Epithelial cell of prostate (primary cell): ENCODE measurements at regions not wholly inside any gene's neighbourhood (a gene's known extent, or its start where the extent isn't known, plus 50 kb on each side); places are given as distances from the start of the nearest gene placed in this dataset.

Source experiments
- DNase-seq: peaks from one replicate; pipeline ENCODE4 v3.0.0-alpha.2; 2011; ENCODE audit warnings: low read depth, low spot score
- H3K27ac ChIP-seq: fragments of 450-650 bp; 2 replicates; pipeline ENCODE4 v1.5.1; 2017; ENCODE audit warnings: mild to moderate bottlenecking

DNA sequence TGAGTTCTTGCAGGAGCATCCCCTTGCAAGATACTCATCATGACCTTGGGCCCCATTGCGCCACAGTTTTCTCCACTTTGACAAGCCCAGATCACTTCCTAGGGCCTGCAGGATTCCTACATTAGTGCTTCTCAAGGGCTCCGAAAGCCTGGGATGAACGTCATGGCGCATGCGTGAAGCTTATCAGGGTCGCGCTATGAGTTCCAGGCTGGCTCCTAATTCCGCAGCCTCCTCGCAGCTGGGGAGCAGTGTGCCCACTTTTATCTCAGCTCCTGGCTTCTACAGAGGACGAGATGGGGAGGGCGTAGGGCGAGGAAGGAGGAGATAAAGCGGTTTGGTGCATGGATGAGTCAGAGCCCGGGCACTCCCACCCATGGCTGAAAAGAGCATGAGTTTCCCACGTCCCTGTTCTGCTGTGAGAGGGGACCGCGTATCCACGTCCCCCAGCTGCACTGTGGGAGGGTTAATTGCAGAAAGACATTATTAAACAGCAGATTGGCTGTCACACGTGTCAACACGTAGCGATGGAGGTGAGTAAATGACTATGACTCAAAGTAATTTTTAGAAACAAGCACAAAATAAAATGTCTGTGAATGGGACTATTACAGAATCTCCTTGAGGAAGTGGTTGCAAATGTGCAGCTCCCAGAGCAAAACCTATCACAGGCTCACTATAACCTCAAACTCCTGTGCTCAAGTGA, 72.9 kb upstream of the DSP start:
- DNase-seq: no peak
- no peak overlapping the region for H3K27ac ChIP-seq

DNA sequence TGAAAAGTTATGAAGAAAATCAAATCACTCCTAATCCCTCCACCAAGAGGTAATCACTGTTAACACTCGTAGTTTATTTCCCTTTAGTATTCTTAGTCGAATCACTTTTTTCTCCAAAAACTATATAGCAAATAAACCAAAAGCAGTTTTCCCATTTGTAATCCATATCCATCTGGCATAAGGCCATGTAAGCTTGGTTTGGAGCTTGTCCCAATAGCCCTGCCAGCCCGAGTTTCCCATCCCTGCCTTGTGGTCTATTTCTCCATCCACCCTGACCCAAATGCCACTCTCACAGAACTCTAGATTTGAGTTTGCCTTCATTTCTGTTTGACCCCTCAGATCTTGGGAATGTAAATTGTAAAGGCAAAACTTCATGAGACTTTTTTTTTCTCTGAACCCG, 71.8 kb upstream of the DSP start:
- no peak overlapping the region for H3K27ac ChIP-seq
- no peak for DNase-seq

DNA sequence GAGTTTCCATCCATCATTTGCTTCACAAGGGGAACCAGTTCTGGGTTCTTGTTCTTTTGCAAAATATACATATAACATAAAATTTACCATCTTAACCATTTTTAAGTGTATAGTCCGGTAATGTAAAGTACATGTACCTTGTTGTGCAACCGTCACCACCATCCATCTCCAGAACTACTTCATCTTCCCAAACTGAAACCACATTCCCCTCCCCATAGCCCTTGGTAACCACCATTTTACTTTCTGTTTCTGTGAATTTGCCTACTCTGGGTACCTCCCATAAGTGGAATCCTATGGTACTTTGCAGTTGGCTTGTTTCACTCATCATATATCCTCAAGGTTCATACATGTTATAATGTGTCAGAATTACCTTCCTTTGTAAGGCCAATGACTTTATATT, 70.3 kb upstream of the DSP start:
- no peak for DNase-seq
- H3K27ac ChIP-seq: no peak overlapping the region

DNA sequence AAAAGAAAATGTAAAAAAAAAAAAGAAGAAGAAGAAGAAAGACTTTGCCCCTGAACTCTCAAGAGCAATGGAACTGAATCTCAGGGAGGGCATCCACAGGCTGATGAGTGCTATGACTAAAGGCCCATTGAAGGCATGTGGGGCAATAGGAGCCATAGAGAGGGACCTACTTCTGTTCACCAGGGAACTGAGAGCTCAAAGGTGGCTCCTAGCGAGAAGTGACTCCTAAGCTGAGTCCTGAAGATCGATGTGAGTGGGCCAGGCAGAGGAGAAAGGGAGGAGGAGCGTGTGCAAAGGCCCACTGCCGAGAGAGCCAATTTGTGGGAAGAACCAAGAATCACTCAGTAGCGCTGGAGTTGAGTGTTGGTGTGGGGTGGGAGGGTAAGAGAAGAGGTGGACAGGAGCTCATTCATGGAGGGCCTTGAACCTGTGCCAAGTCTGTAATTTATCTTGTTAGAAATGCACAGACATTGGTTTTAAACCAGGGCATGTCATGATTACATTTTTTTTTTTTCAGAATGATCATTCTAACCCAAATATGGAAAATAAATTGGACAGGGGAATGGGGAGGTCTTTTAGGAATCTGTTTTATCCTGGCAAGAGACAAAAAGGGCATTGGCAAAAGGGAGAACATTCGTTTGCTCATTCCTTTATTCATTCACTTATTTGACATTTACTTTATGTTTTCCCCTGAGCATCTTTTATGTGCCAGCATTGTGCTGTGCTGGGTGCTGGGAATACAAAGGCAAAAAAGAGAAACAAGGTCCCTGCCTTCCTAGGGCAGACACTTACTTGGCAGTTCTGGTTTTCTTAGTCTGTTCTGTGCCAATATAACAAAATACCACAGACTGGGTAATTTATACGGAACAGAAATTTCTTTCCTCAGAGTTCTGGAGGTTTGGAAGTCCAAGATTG, 67.4 kb upstream of the DSP start:
- H3K27ac ChIP-seq: no peak overlapping the region
- DNase-seq: no peak

DNA sequence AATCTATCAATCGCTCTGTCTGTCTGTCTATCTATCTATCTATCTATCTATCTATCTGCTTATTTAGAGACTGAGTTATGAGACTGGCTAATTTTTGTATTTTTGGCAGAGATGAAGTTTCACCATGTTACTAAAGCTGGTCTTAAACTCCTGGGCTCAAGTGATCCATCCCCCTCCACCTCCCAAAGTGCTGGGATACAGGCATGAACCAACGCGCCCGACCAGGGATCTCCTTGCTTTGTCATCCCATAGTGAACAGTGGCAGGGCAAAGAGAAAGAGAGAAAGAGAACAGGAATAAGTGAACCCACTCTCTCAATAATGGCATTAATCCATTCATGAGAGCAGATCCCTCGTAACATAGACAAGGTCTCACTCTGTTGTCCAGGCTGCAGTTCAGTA, 66.4 kb upstream of the DSP start:
- H3K27ac ChIP-seq: no peak overlapping the region
- no peak for DNase-seq

DNA sequence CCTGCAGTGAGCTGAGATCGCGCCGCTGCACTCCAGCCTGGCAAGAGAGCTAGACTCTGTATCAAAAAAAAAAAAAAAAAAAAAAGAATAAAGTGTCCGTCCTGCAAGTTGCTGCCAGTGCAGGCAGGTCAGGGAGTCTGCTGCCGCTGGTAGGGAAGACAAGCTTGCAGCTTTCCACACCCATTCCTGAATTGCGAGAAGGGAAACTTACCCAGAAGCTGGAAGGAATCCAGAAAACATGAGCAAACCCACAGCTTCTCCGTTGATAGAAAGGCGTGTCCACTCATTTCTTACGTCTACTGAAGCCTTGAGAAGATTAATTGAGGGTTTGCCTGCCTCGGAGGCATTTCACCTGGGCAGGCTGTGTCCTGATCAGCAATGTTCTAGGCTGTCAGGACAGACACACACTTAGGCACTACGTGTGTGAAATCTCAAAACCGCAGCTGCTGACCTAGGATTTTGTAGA, 61.6 kb upstream of the DSP start:
- DNase-seq: peak; percentile 100
- peak overlapping the region; percentile 83 for H3K27ac ChIP-seq

DNA sequence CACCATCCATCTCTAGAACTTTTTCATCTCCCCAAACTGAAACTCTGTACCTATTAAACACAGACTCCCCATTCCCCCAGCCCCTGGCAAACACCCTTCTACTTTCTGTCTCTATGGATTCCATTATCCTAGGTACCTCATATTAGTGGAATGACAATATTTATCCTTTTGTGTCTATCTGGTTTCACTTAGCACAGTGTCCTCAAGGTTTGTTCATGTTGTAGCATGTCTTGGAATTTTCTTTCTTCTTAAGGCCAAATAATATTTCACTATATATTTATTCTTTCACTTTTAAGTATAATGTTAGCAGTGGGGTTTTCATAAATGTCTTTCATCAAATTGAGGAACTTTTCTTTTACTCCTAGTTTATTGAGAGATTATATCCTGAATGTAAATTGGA, 56.8 kb upstream of the DSP start:
- no peak for DNase-seq

DNA sequence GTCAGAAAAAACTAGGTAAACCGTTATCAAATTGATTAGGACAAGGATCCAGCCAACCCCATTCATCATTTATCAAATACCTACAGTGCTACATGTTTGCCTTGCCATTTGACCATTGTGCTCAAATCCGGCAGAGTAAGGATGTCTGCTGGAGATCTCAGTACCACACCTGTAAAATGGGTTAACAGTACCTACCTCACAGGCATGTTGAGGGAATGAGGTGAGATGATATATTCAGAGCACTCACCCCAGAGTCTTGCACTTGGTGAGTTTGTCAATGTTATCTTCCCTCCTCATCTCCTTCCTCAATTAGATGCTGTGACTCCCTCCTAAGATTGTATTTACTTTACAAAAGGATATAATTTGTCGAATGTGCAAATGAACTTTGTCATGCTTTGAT, 54.5 kb upstream of the DSP start:
- no peak overlapping the region for H3K27ac ChIP-seq

More for the DNA sequence above, 56.8 kb upstream of the DSP start:
- H3K27ac ChIP-seq: peak overlapping the region; percentile 2

DNA sequence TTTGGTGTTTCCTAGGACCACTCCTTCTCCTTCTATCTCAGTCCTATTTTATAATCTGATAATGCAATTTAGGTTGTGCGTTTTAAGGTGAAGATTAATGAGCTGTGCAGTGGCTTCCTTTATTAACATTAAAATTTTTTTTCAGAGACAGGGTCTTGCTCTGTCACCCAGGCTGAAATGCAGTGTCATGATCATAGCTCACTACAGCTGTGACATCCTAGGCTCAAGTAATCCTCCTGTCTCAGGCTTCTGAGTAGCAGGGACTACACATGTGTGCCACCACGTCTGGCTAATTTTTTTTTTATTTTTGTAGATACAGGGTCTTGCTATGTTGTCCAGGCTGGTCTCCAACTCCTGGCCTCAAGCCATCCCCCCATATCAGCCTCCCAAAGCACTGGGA, 53.0 kb upstream of the DSP start:
- H3K27ac ChIP-seq: no peak overlapping the region
- DNase-seq: no peak

More for the DNA sequence above, 54.5 kb upstream of the DSP start:
- DNase-seq: no peak

DNA sequence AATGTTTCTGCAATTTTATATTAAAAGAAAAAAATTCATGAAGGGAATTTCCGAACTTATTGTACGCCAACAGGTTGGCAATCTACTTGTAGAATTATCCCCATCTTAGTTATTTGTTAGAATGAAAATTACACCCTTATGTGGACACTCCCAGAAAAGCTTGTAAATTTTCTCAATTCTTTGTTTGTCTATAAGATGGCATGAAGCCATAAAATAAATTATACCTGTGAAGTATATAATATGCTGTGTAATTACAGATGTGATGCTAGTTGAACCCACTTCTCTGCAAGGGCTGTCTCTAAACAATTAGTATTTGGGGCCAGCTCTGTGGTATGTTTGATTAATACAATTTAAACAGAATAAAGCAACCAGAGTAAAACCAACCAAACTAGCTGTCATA, 52.1 kb upstream of the DSP start:
- no peak for DNase-seq
- no peak overlapping the region for H3K27ac ChIP-seq
